GM10248 (cell line): ENCODE measurements at regions not wholly inside any gene's neighbourhood (a gene's known extent, or its start where the extent isn't known, plus 50 kb on each side); places are given as distances from the start of the nearest gene placed in this dataset.

Experiments
- CTCF ChIA-PET: fragments of 300-600 bp; sonication (Branson Sonifier 250); formaldehyde crosslinking; extraction: SDS; loops from one replicate; lab custom pipeline; 2021; ENCODE audit warnings: antibody characterized with exemption; lab: Yijun Ruan, JAX
- POLR2A ChIA-PET: fragments of 350-650 bp; sonication (Branson Sonifier 250); formaldehyde crosslinking; extraction: SDS; loops from one replicate; lab custom pipeline; 2020; ENCODE audit warnings: antibody characterized with exemption; lab: Yijun Ruan, JAX
- DNase-seq: peaks from one replicate; pipeline ENCODE4 v3.0.0; 2012; ENCODE audit errors: extremely low spot score
- TF ChIP-seq, protein P1 (sequence below): IDR thresholded peaks from 2 replicates; pipeline ENCODE4 v1.5.1; 2012; ENCODE audit warnings: mild to moderate bottlenecking, low read depth; ENCODE audit errors: extremely low read depth, missing control alignments, control extremely low read depth

DNA sequence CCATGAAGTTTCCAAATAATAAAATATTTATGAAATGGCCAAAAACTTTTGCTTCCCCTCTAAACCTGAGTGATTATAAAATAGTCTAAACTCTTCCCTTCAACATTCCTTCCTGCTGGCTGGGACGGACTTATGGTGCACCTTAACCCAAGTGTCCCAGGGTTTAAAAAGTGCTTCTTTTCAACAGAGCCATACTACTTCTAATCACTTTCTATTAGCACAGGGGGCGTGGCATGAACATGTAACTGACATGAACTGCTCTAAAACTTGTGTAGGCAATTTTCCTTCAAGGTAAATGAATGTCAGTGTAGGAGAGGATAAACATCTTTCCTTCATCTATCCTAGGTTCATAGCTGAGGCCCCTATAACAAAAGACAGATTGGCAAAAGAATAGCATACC is 163.6 kb upstream of the RIMS1 start:
- ChIA-PET POLR2A (no interaction called here), CTCF (no interaction called here)
- TF ChIP-seq, protein P1, sequence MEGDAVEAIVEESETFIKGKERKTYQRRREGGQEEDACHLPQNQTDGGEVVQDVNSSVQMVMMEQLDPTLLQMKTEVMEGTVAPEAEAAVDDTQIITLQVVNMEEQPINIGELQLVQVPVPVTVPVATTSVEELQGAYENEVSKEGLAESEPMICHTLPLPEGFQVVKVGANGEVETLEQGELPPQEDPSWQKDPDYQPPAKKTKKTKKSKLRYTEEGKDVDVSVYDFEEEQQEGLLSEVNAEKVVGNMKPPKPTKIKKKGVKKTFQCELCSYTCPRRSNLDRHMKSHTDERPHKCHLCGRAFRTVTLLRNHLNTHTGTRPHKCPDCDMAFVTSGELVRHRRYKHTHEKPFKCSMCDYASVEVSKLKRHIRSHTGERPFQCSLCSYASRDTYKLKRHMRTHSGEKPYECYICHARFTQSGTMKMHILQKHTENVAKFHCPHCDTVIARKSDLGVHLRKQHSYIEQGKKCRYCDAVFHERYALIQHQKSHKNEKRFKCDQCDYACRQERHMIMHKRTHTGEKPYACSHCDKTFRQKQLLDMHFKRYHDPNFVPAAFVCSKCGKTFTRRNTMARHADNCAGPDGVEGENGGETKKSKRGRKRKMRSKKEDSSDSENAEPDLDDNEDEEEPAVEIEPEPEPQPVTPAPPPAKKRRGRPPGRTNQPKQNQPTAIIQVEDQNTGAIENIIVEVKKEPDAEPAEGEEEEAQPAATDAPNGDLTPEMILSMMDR, result no peak
- DNase-seq, result no peak

DNA sequence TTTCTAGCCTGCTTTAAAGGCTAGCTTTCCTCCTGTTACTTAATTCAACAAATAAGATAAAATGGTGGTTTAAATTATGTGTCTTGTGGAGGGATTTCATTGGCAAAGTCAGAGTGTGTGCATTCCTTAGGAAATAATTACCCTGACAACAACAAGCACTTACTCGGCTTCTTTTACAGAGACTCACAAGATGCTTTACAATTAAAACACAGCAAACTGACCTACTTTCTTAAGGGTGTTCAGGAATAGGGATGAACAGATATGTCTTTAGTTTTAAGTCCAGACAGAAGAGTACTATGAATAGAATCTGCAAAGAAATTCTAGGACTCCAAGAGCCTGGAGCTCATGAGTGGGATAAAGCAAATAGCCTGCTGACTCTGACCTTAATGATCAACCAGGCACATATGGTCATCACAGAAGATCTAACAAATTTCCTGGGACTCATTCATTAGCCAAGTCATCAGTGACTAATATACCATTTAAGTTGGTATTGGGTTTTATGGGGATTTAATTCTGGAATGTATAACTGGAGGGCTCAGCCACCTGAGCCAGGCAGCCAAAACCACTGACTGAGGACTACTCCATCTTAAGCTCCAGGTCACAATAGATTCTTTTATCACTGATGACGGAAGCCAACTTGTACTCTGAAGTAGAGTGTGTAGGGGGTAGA is 161.8 kb upstream of the RIMS1 start:
- CTCF ChIA-PET, result interaction anchor here (1.2 to 1.5 kb wide), 3 partner anchors 13 to 33 kb away, joined by 3 to 5 read pairs (median 4); no protein-coding TSS in a partner anchor
- TF ChIP-seq, protein P1, result no peak
- POLR2A ChIA-PET, result no interaction called here
- DNase-seq, result no peak

DNA sequence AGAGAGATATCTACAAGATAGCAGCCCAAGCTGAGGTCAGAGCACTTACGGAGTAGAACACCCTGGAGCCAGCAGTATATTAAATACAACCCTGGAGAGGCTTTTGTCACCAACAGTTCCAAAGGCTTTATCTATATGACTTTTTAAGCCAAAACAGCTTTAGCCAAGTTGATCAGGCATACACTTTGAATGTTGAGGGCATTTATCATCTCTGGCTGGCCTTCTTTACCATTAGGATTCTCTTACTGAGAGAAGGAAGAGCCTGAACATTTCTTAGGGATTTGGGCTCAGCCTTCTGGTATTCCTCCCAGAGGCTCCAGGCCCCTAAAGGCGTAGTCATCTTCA is 161.3 kb upstream of the RIMS1 start:
- no peak for DNase-seq
- POLR2A ChIA-PET, result no interaction called here
- CTCF ChIA-PET, result interaction anchor here (1.2 to 1.3 kb wide), 2 partner anchors 14 to 17 kb away, joined by 3 to 5 read pairs; no protein-coding TSS in a partner anchor
- TF ChIP-seq, protein P1, result no peak

DNA sequence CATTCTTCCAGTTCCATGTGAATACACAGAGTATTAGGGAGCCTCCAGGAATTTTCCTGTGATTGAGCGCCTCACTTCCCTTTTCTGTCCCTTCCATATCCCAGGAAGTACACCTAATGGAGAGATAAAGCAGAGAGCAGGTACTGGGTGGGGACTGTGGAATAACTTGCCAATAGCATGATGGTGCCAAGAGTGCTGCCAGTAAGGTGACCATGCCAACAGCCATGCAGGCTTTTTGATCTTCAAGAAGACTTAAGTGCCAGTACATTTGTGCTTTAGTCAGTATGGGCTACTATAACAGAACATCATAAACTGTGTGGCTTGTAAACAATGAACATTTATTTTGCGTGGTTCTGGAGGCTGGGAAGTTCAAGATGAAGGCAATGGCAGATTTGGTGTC is 160.2 kb upstream of the RIMS1 start:
- TF ChIP-seq, protein P1, result no peak
- CTCF ChIA-PET, result no interaction called here
- DNase-seq, result no peak
- POLR2A ChIA-PET, result no interaction called here

DNA sequence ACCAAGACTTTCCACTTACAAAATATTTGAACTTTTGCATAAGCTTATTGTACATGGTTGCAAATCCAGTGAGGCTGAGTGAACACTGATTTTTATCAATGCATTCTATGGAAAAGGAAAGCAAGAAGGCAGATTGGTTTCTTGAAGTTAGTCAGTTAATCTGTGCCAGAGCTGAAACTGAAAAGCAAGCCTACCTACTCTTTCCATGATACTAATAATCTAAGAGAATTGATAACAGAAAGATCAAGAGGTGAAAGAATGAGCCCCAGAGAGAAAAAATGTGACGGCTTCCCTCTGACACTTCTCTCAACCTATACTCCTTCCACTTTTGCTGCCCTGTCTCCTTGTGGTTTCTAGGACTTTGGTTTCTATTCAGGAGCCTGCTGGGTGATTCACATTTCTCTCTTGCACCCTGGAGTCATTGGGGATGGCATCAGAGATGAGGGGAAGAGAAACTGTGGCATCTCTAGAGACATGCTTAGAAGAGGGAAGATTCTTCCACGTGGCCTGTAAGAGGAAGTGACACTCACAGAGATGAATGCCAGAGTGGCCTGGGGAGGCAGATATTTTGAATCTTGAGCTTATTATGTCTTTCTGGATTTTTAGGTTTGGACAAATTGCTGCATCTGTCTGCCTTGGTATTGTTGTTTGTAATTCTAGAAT is 158.6 kb upstream of the RIMS1 start:
- no peak for DNase-seq
- ChIA-PET CTCF (no interaction called here), POLR2A (no interaction called here)
- TF ChIP-seq, protein P1, result no peak

DNA sequence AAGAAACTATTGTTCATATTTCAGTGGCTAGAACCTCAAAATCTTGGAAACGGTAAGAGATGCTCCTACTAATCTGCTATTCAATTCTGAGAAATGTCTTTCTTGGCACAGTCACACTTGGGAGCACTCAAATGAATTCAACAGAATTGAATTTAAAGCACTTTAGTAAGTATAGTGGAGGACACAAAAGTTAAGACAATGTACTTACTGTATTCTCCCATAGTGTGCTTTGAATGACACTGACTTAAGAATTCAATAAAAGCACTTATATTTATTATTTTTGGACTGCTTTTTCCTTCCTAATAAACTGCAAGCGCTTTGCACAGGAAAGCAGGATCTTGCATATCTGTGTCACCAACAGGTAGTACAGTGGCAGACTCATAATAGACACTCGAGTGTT is 156.1 kb upstream of the RIMS1 start:
- POLR2A ChIA-PET, result no interaction called here
- CTCF ChIA-PET, result no interaction called here
- DNase-seq, result no peak
- TF ChIP-seq, protein P1, result no peak
